ENCODE measurements at regions not wholly inside any gene's neighbourhood (a gene's known extent, or its start where the extent isn't known, plus 50 kb on each side); places are given as distances from the start of the nearest gene placed in this dataset.

GRCh38 chr22:11627798-11628650 lies 3900.0 kb upstream of the OR11H1 start:
- TF ChIP-seq CTCF (IDR thresholded peaks at IDR 0.05; ENCODE audit: control extremely low read depth in 1 of 3, insufficient read depth in 1 of 3, low read depth in 1 of 3, low read length in 3 of 3) (no peak), POLR2AphosphoS5 (IDR thresholded peaks at IDR 0.05; ENCODE audit: low read depth, low read length) (no peak), SUZ12 (IDR thresholded peaks at IDR 0.05; ENCODE audit: low read length) (no peak), HDAC2 (IDR thresholded peaks at IDR 0.05; ENCODE audit: borderline replicate concordance in 1 of 2, low read depth in 2 of 2, low read length in 2 of 2) (no peak), JUND (IDR thresholded peaks at IDR 0.05; ENCODE audit: low read length) (no peak), KDM1A (IDR thresholded peaks at IDR 0.05; ENCODE audit: borderline replicate concordance, low read length) (no peak), PHF8 (conservative IDR thresholded peaks at IDR 0.05; ENCODE audit: low read depth, low read length) (no peak), ATF2 (IDR thresholded peaks at IDR 0.05; ENCODE audit: low read length) (no peak), EZH2 (IDR thresholded peaks at IDR 0.05; ENCODE audit: low read depth, low read length, severe bottlenecking) (no peak), MAX (IDR thresholded peaks at IDR 0.05) (no peak), MAFK (IDR thresholded peaks at IDR 0.05; ENCODE audit: low read depth, low read length) (no peak), POLR2A (IDR thresholded peaks at IDR 0.05; ENCODE audit: control extremely low read depth in 1 of 2, low read depth in 2 of 2, low read length in 2 of 2) (no peak), EP300 (IDR thresholded peaks at IDR 0.05; ENCODE audit: borderline replicate concordance in 1 of 2, low read depth in 2 of 2, low read length in 2 of 2) (no peak)

All from H1 (cell line).